ENCODE measurements at regions not wholly inside any gene's neighbourhood (a gene's known extent, or its start where the extent isn't known, plus 50 kb on each side); places are given as distances from the start of the nearest gene placed in this dataset.

DNA sequence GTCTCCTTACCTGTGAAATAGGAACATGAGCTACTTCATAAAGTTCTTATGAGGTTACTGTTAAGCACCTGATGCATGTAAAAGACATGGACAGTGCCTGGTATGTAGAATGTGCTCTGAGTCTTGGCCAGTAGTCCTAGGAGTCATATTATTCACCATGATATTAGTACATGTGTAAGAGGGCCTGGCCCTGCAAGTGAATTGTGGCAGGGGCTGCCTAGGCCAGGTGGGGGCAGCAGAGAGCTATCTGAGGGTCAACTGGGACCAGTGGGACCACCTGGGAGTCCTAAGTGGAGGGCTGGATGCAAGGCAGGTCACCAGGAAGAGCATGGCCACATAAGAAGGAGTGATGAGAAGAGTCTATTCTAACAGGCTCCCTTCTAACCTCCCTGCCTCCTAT is 529.5 kb downstream of the SOX6 start:
- TF ChIP-seq, protein P1, sequence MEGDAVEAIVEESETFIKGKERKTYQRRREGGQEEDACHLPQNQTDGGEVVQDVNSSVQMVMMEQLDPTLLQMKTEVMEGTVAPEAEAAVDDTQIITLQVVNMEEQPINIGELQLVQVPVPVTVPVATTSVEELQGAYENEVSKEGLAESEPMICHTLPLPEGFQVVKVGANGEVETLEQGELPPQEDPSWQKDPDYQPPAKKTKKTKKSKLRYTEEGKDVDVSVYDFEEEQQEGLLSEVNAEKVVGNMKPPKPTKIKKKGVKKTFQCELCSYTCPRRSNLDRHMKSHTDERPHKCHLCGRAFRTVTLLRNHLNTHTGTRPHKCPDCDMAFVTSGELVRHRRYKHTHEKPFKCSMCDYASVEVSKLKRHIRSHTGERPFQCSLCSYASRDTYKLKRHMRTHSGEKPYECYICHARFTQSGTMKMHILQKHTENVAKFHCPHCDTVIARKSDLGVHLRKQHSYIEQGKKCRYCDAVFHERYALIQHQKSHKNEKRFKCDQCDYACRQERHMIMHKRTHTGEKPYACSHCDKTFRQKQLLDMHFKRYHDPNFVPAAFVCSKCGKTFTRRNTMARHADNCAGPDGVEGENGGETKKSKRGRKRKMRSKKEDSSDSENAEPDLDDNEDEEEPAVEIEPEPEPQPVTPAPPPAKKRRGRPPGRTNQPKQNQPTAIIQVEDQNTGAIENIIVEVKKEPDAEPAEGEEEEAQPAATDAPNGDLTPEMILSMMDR (IDR thresholded peaks at IDR 0.05) = peak; percentile 20 to 25 (median 24)
- TF ChIP-seq POLR2A (IDR thresholded peaks at IDR 0.05) = no peak

Data from uterus (tissue), 2 donors.